ENCODE measurements at regions not wholly inside any gene's neighbourhood (a gene's known extent, or its start where the extent isn't known, plus 50 kb on each side); places are given as distances from the start of the nearest gene placed in this dataset.

- TF ChIP-seq, protein P1, sequence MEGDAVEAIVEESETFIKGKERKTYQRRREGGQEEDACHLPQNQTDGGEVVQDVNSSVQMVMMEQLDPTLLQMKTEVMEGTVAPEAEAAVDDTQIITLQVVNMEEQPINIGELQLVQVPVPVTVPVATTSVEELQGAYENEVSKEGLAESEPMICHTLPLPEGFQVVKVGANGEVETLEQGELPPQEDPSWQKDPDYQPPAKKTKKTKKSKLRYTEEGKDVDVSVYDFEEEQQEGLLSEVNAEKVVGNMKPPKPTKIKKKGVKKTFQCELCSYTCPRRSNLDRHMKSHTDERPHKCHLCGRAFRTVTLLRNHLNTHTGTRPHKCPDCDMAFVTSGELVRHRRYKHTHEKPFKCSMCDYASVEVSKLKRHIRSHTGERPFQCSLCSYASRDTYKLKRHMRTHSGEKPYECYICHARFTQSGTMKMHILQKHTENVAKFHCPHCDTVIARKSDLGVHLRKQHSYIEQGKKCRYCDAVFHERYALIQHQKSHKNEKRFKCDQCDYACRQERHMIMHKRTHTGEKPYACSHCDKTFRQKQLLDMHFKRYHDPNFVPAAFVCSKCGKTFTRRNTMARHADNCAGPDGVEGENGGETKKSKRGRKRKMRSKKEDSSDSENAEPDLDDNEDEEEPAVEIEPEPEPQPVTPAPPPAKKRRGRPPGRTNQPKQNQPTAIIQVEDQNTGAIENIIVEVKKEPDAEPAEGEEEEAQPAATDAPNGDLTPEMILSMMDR (IDR thresholded peaks at IDR 0.05; ENCODE audit: poor library complexity, severe bottlenecking), result no peak
- Histone ChIP-seq H3K4me1 (ENCODE audit: insufficient read depth, poor library complexity, severe bottlenecking) (no peaks in the 10 kb centered on the region), H3K9me3 (ENCODE audit: severe bottlenecking) (no peaks in the 10 kb centered on the region), H3K27me3 (ENCODE audit: insufficient read depth, poor library complexity, severe bottlenecking) (no peaks in the 10 kb centered on the region), H3K4me3 (ENCODE audit: severe bottlenecking) (no peak overlapping the region), H3K36me3 (ENCODE audit: low read depth) (no peaks in the 10 kb centered on the region), H3K27ac (ENCODE audit: poor library complexity, severe bottlenecking) (no peak overlapping the region)
- DNase-seq (ENCODE audit: low spot score), result no peak
- ATAC-seq (ENCODE audit: low read depth), result no peak
Observed at GRCh38 chr2:2793514-2793913, 462.4 kb upstream of the MYT1L start.

DNA sequence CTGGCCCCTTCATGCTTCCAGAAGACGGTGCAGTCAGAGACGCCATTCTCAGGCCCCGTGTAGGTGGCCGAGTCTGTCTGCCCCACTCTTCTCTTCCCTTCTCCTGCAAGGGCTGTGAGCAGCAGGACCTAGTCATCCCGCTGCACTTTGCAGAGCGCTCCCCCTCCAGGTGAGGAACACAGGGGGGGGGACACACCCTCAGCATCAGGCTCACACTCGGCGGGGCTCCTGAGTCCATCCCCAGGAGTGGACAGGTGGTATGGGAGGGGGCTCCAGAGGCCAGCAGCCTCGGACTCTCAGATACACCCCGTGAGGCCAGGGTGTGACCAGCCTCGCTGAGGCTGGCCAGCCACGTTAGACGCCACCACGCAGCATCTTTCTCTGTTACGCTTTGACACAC lies 460.5 kb upstream of the MYT1L start:
- Histone ChIP-seq H3K9me3 (ENCODE audit: severe bottlenecking) (no peaks in the 10 kb centered on the region), H3K4me3 (ENCODE audit: severe bottlenecking) (no peak overlapping the region), H3K36me3 (ENCODE audit: low read depth) (no peaks in the 10 kb centered on the region), H3K27ac (ENCODE audit: poor library complexity, severe bottlenecking) (no peak overlapping the region), H3K4me1 (ENCODE audit: insufficient read depth, poor library complexity, severe bottlenecking) (no peaks in the 10 kb centered on the region), H3K27me3 (ENCODE audit: insufficient read depth, poor library complexity, severe bottlenecking) (no peaks in the 10 kb centered on the region)
- DNase-seq (ENCODE audit: low spot score), result no peak
- TF ChIP-seq, protein P1 (IDR thresholded peaks at IDR 0.05; ENCODE audit: poor library complexity, severe bottlenecking), result no peak
- no peak for ATAC-seq (ENCODE audit: low read depth)

DNA sequence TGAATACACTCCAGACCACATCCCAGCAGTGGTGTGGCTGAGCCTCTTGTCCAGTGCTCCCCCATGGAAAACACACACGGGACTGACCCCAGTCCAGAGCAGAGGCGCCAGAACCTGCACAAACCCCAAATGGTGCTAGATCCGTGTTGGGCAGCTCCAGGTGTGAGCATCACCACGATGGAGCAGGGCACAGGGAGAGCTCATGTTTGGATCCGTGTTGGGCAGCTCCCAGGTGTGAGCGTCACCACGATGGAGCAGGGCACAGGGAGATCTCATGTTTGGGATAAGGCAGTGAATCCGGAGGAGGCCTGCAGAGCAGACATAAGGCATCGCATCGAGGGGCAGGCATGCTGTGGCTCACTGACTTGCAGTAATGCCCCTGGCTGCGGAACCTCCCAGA lies 460.0 kb upstream of the MYT1L start:
- no peaks in the 10 kb centered on the region for H3K9me3 ChIP-seq (ENCODE audit: severe bottlenecking)

DNA sequence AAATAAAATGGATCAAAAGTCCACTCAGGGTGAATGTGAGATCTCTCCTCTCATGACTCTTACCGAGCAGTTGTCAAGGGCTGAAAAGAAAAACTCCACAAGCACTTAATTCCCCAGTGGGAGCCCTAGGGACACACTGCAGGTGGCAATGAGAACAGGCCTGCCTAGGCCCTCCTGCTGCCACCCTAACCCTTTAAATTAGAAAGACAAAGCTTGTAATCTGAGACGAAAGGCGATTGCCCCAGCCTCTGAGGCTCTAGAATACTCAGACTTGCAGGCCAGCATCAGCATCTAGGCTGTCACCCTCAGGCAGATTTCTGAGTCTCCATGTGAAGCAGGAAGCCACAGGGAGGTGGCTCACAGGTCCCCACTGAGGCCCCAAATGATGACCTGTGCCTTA lies 457.0 kb upstream of the MYT1L start:
- Histone ChIP-seq H3K36me3 (ENCODE audit: low read depth) (no peaks in the 10 kb centered on the region), H3K4me3 (ENCODE audit: severe bottlenecking) (no peak overlapping the region), H3K27me3 (ENCODE audit: insufficient read depth, poor library complexity, severe bottlenecking) (no peaks in the 10 kb centered on the region), H3K27ac (ENCODE audit: poor library complexity, severe bottlenecking) (no peak overlapping the region), H3K9me3 (ENCODE audit: severe bottlenecking) (no peaks in the 10 kb centered on the region), H3K4me1 (ENCODE audit: insufficient read depth, poor library complexity, severe bottlenecking) (no peaks in the 10 kb centered on the region)
- DNase-seq (ENCODE audit: low spot score), result no peak
- TF ChIP-seq, protein P1 (IDR thresholded peaks at IDR 0.05; ENCODE audit: poor library complexity, severe bottlenecking), result no peak
- ATAC-seq (ENCODE audit: low read depth), result no peak

More for the DNA sequence above, 460.0 kb upstream of the MYT1L start:
- no peak overlapping the region for H3K27ac ChIP-seq (ENCODE audit: poor library complexity, severe bottlenecking)
- no peak for ATAC-seq (ENCODE audit: low read depth)
- no peaks in the 10 kb centered on the region for H3K36me3 ChIP-seq (ENCODE audit: low read depth)
- DNase-seq (ENCODE audit: low spot score), result no peak
- TF ChIP-seq, protein P1 (IDR thresholded peaks at IDR 0.05; ENCODE audit: poor library complexity, severe bottlenecking), result no peak
- no peak overlapping the region for H3K4me3 ChIP-seq (ENCODE audit: severe bottlenecking)
- no peaks in the 10 kb centered on the region for H3K27me3 ChIP-seq (ENCODE audit: insufficient read depth, poor library complexity, severe bottlenecking)
- H3K4me1 ChIP-seq (ENCODE audit: insufficient read depth, poor library complexity, severe bottlenecking), result no peaks in the 10 kb centered on the region

- DNase-seq (ENCODE audit: low spot score) (no peak), ATAC-seq (ENCODE audit: low read depth) (no peak)
- Histone ChIP-seq H3K4me3 (ENCODE audit: severe bottlenecking) (no peak overlapping the region), H3K4me1 (ENCODE audit: insufficient read depth, poor library complexity, severe bottlenecking) (no peaks in the 10 kb centered on the region), H3K36me3 (ENCODE audit: low read depth) (no peaks in the 10 kb centered on the region), H3K9me3 (ENCODE audit: severe bottlenecking) (no peaks in the 10 kb centered on the region), H3K27ac (ENCODE audit: poor library complexity, severe bottlenecking) (no peak overlapping the region), H3K27me3 (ENCODE audit: insufficient read depth, poor library complexity, severe bottlenecking) (no peaks in the 10 kb centered on the region)
- TF ChIP-seq, protein P1 (IDR thresholded peaks at IDR 0.05; ENCODE audit: poor library complexity, severe bottlenecking), result no peak
Observed at GRCh38 chr2:2787301-2787907, 456.3 kb upstream of the MYT1L start.

Data from RWPE2 (cell line).